SK-N-SH (cell line): ENCODE measurements at regions not wholly inside any gene's neighbourhood (a gene's known extent, or its start where the extent isn't known, plus 50 kb on each side); places are given as distances from the start of the nearest gene placed in this dataset.

ENCODE experiments used
- POLR2AphosphoS5 ChIP-seq: IDR thresholded peaks from 2 replicates; pipeline ENCODE4 v1.6.1; 2012; ENCODE audit warnings: low read depth, low read length
- SMC3 ChIP-seq: IDR thresholded peaks from 2 replicates; pipeline ENCODE4 v1.6.1; 2012; ENCODE audit warnings: low read depth, low read length, improper control_type of control experiment
- TF ChIP-seq, protein P1 (sequence below): fragments of 200-600 bp; sonication (generic); IDR thresholded peaks from 2 replicates; pipeline ENCODE4 v1.6.1; 2017; ENCODE audit warnings: antibody characterized with exemption, mild to moderate bottlenecking, moderate library complexity

DNA sequence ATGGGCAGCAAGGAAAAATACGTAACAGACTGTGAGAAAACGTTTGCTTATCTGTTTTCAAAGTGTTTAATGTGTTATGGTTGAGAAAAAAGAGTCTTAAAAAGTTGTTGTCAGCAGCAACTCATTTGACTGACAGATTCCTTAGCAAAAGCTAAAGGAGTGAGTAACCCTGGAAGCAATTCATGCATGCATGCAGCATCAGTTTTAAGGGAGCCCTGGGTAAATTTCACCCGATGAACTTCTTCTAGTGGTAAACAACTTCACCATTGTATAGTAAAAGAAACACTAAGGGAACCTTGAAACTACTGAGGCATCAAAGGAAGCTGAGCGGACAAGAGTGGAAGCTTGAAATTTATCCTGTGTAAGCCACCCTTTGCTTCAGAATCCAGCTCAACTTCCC lies 583.2 kb upstream of the INTU start:
- TF ChIP-seq, protein P1, sequence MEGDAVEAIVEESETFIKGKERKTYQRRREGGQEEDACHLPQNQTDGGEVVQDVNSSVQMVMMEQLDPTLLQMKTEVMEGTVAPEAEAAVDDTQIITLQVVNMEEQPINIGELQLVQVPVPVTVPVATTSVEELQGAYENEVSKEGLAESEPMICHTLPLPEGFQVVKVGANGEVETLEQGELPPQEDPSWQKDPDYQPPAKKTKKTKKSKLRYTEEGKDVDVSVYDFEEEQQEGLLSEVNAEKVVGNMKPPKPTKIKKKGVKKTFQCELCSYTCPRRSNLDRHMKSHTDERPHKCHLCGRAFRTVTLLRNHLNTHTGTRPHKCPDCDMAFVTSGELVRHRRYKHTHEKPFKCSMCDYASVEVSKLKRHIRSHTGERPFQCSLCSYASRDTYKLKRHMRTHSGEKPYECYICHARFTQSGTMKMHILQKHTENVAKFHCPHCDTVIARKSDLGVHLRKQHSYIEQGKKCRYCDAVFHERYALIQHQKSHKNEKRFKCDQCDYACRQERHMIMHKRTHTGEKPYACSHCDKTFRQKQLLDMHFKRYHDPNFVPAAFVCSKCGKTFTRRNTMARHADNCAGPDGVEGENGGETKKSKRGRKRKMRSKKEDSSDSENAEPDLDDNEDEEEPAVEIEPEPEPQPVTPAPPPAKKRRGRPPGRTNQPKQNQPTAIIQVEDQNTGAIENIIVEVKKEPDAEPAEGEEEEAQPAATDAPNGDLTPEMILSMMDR: no peak
- TF ChIP-seq POLR2AphosphoS5: no peak
- TF ChIP-seq SMC3: no peak
